H1 (cell line): ENCODE measurements at regions not wholly inside any gene's neighbourhood (a gene's known extent, or its start where the extent isn't known, plus 50 kb on each side); places are given as distances from the start of the nearest gene placed in this dataset.

ENCODE experiments used
- CTCF ChIA-PET: fragments of 300-600 bp; sonication (Branson Sonifier 250); formaldehyde crosslinking; loops from one replicate; lab custom pipeline; 2021; ENCODE audit not compliant: partially characterized antibody; lab: Charles Lee
- POLR2A ChIA-PET: fragments of 300-600 bp; sonication (Branson Sonifier 250); formaldehyde crosslinking; loops from one replicate; lab custom pipeline; 2021; ENCODE audit warnings: inconsistent platforms; ENCODE audit not compliant: partially characterized antibody; lab: Charles Lee
- DNase-seq, 2 experiments: peaks; one replicate each; pipeline versions ENCODE4 v3.0.0 to v3.0.0-alpha.2; 2010 to 2022; ENCODE audit warnings: low spot score in 2 of 2, low read depth in 1 of 2, mixed read lengths in 1 of 2
- FAIRE-seq: peaks from 2 replicates; lab custom pipeline; 2011; peaks lifted over from hg19 to GRCh38; lab: Jason Lieb, UNC
- H2AFZ ChIP-seq: 2 replicates; pipeline ENCODE4 v1.8.1; 2012; ENCODE audit warnings: low read length, inconsistent platforms
- H2AK5ac ChIP-seq: 2 replicates; pipeline ENCODE4 v1.6.1; 2013; ENCODE audit warnings: low read depth, low read length
- H2BK120ac ChIP-seq: replicated peaks from 2 replicates; pipeline ENCODE3; 2013; ENCODE audit warnings: low read depth, low read length, inconsistent platforms
- H2BK12ac ChIP-seq: 2 replicates; pipeline ENCODE4 v1.6.1; 2013; ENCODE audit warnings: low read depth, low read length
- H2BK15ac ChIP-seq: 2 replicates; pipeline ENCODE4 v1.6.1; 2013; ENCODE audit warnings: low read length
- H2BK20ac ChIP-seq: 2 replicates; pipeline ENCODE4 v1.6.1; 2013; ENCODE audit warnings: low read length
- H2BK5ac ChIP-seq: 2 replicates; pipeline ENCODE4 v1.6.1; 2013; ENCODE audit warnings: low read depth, low read length
- H3K14ac ChIP-seq: 2 replicates; pipeline ENCODE4 v1.6.1; 2013; ENCODE audit warnings: inconsistent platforms; ENCODE audit not compliant: insufficient read length
- H3K18ac ChIP-seq: 2 replicates; pipeline ENCODE4 v1.6.1; 2013; ENCODE audit warnings: low read length; ENCODE audit errors: extremely low read depth
- H3K23ac ChIP-seq: 2 replicates; pipeline ENCODE4 v1.6.1; 2013; ENCODE audit warnings: inconsistent platforms; ENCODE audit not compliant: insufficient read length
- H3K23me2 ChIP-seq: 2 replicates; pipeline ENCODE4 v1.6.1; 2013; ENCODE audit warnings: low read depth, low read length
- H3K27ac ChIP-seq: 2 replicates; pipeline ENCODE4 v1.6.1; 2011; ENCODE audit warnings: low read depth, low read length, inconsistent platforms
- H3K27me3 ChIP-seq, 4 experiments: replicated peaks in 1 of 4; 1 replicate in 1 of 4; 2 replicates in 3 of 4; pipeline versions ENCODE4 v1.6.1 to v1.8.1; 2011 to 2013; ENCODE audit warnings: low read length in 3 of 4, mild to moderate bottlenecking in 3 of 4, inconsistent platforms in 2 of 4, mixed read lengths in 2 of 4, moderate library complexity in 1 of 4; ENCODE audit not compliant: control insufficient read depth in 3 of 4, insufficient read depth in 3 of 4; ENCODE audit errors: extremely low read depth in 1 of 4
- H3K36me3 ChIP-seq, 4 experiments: 2 replicates each; pipeline versions ENCODE4 v1.6.1 to v1.8.1; 2011 to 2013; ENCODE audit warnings: mild to moderate bottlenecking in 4 of 4, low read length in 3 of 4, moderate library complexity in 2 of 4, control low read depth in 1 of 4, inconsistent platforms in 1 of 4; ENCODE audit not compliant: insufficient read depth in 4 of 4, control insufficient read depth in 2 of 4
- H3K4ac ChIP-seq: replicated peaks from 2 replicates; pipeline ENCODE3; 2013; ENCODE audit warnings: low read length, low read depth, mixed read lengths, inconsistent platforms; ENCODE audit not compliant: insufficient read length
- H3K4me1 ChIP-seq, 4 experiments: replicated peaks in 1 of 4; 1 replicate in 1 of 4; 2 replicates in 3 of 4; pipeline versions ENCODE4 v1.6.1 to v1.8.1; 2011 to 2013; ENCODE audit warnings: low read length in 3 of 4, inconsistent platforms in 2 of 4, mixed read lengths in 1 of 4; ENCODE audit not compliant: insufficient read depth in 4 of 4, control insufficient read depth in 3 of 4
- H3K4me2 ChIP-seq, 2 experiments: 2 replicates each; pipeline versions ENCODE4 v1.6.1 to v1.8.1; 2011 to 2013; ENCODE audit warnings: low read depth in 2 of 2, low read length in 2 of 2, control low read depth in 1 of 2, inconsistent platforms in 1 of 2, mild to moderate bottlenecking in 1 of 2; ENCODE audit not compliant: insufficient read depth in 1 of 2
- H3K4me3 ChIP-seq, 4 experiments: fragments of 200-600, 300-600 bp in 1 of 4; sonication (generic), shearing (Covaris generic), sonication (Bioruptor Twin) in 1 of 4; 2 replicates each; pipeline versions ENCODE4 v1.5.1 to v1.8.1; 2011 to 2016; ENCODE audit warnings: low read length in 4 of 4, low read depth in 3 of 4, control low read depth in 2 of 4, inconsistent platforms in 2 of 4, mild to moderate bottlenecking in 2 of 4, mixed read lengths in 1 of 4, moderate library complexity in 1 of 4; ENCODE audit not compliant: insufficient read depth in 2 of 4; ENCODE audit errors: extremely low read depth in 1 of 4
- H3K56ac ChIP-seq: replicated peaks from 2 replicates; pipeline ENCODE3; 2013; ENCODE audit warnings: low read depth, mild to moderate bottlenecking, mixed read lengths, low read length, inconsistent platforms; ENCODE audit not compliant: insufficient read length
- H3K79me1 ChIP-seq: 2 replicates; pipeline ENCODE4 v1.6.1; 2013; ENCODE audit warnings: low read depth, low read length, control low read depth
- H3K79me2 ChIP-seq, 2 experiments: 2 replicates each; pipeline versions ENCODE4 v1.6.1 to v1.8.1; 2012 to 2013; ENCODE audit warnings: low read length in 2 of 2, mild to moderate bottlenecking in 2 of 2, inconsistent platforms in 1 of 2; ENCODE audit not compliant: insufficient read depth in 2 of 2, control insufficient read depth in 1 of 2
- H3K9ac ChIP-seq, 4 experiments: replicated peaks in 1 of 4; 1 replicate in 1 of 4; 2 replicates in 3 of 4; pipeline versions ENCODE4 v1.6.1 to v1.8.1; 2011 to 2013; ENCODE audit warnings: low read depth in 3 of 4, low read length in 3 of 4, control low read depth in 2 of 4, mild to moderate bottlenecking in 2 of 4, moderate library complexity in 2 of 4, inconsistent platforms in 1 of 4; ENCODE audit errors: extremely low read depth in 1 of 4
- H3K9me3 ChIP-seq, 2 experiments: 2 replicates each; pipeline versions ENCODE4 v1.6.1 to v1.8.1; 2012 to 2013; ENCODE audit warnings: mild to moderate bottlenecking in 2 of 2, moderate library complexity in 2 of 2, control low read depth in 1 of 2, inconsistent platforms in 1 of 2, low read depth in 1 of 2, low read length in 1 of 2, mixed read lengths in 1 of 2; ENCODE audit not compliant: insufficient read depth in 2 of 2
- H4K20me1 ChIP-seq, 2 experiments: replicated peaks in 1 of 2; 2 replicates each; pipeline versions ENCODE3 to v1.8.1; 2011 to 2013; ENCODE audit warnings: inconsistent platforms in 2 of 2, low read length in 2 of 2, mild to moderate bottlenecking in 1 of 2; ENCODE audit not compliant: insufficient read depth in 2 of 2, control insufficient read depth in 1 of 2
- H4K5ac ChIP-seq: 2 replicates; pipeline ENCODE4 v1.6.1; 2013; ENCODE audit warnings: low read length, low read depth, mixed read lengths, inconsistent platforms; ENCODE audit not compliant: insufficient read length
- H4K8ac ChIP-seq: 2 replicates; pipeline ENCODE4 v1.8.0; 2013; ENCODE audit warnings: mild to moderate bottlenecking, moderate library complexity, low read length, inconsistent platforms; ENCODE audit not compliant: insufficient read depth; ENCODE audit errors: extremely low read depth
- H4K91ac ChIP-seq: replicated peaks from 2 replicates; pipeline ENCODE3; 2013; ENCODE audit warnings: low read length, mixed read lengths, inconsistent platforms; ENCODE audit not compliant: insufficient read length
- MAFK ChIP-seq: IDR thresholded peaks from 2 replicates; pipeline ENCODE4 v1.6.1; 2012; ENCODE audit warnings: low read depth, mild to moderate bottlenecking, improper control_type of control experiment, low read length
- SP2 ChIP-seq: IDR thresholded peaks from 2 replicates; pipeline ENCODE4 v1.6.1; 2012; ENCODE audit warnings: mild to moderate bottlenecking, low read length, inconsistent platforms
- TAF7 ChIP-seq: optimal IDR thresholded peaks from 2 replicates; pipeline ENCODE3; 2011; ENCODE audit warnings: low read depth, mild to moderate bottlenecking, inconsistent platforms, low read length, moderate library complexity, borderline replicate concordance
- WGBS, 2 experiments: shearing (Covaris generic) in 1 of 2; methylation state at CpG; one replicate each; pipeline versions ENCODE4 v1.1.6 to v1.1.7; 2013 to 2015; ENCODE audit warnings: low lambda C conversion rate in 2 of 2, mixed read lengths in 2 of 2, inconsistent platforms in 1 of 2, low coverage in 1 of 2, missing lambda C conversion rate in 1 of 2; ENCODE audit not compliant: insufficient replicate concordance in 2 of 2, insufficient coverage in 1 of 2, insufficient read length in 1 of 2; ENCODE audit errors: extremely low coverage in 1 of 2, missing lambda C conversion rate in 1 of 2; 5-methylcytosine and 5-hydroxymethylcytosine counted together

DNA sequence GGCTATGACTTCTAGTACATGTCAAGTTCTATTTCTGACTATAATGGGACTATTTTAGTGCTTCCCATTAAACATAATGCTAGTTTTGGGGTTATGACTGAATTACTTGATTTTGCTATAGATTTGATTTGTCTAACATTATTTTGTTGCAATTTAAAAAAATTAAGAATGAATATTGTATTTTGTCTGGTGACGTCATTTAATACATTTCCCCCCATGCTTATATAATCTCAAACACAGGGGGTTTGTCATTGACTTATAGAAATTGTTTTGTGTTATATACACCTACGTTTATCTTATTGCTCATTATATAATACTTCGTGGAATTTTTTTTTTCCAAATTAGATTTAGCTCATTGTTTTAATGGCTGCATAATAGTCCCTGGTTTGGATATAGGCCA lies 270.3 kb upstream of the VLDLR start:
- H3K9ac ChIP-seq, result no peak overlapping the region
- TF ChIP-seq MAFK (no peak), TAF7 (no peak), SP2 (no peak)
- H2BK12ac ChIP-seq, result no peak overlapping the region
- H4K20me1 ChIP-seq, result no peaks in the 10 kb centered on the region
- H3K56ac ChIP-seq, result no peak overlapping the region
- H4K8ac ChIP-seq, result no peak overlapping the region
- H2AFZ ChIP-seq, result no peak overlapping the region
- H3K4me1 ChIP-seq, result no peaks in the 10 kb centered on the region; a peak in 2 of 7 replicates
- H3K36me3 ChIP-seq, result no peaks in the 10 kb centered on the region
- no peak overlapping the region for H2BK5ac ChIP-seq
- H2BK15ac ChIP-seq, result no peak overlapping the region
- no peak overlapping the region for H4K5ac ChIP-seq
- H3K4me3 ChIP-seq, result no peak overlapping the region
- no peak overlapping the region for H2BK120ac ChIP-seq
- H3K14ac ChIP-seq, result no peak overlapping the region
- no peak overlapping the region for H2BK20ac ChIP-seq
- no peaks in the 10 kb centered on the region for H3K79me2 ChIP-seq
- DNase-seq, result no peak
- no peak overlapping the region for H3K23ac ChIP-seq
- H3K27me3 ChIP-seq, result no peaks in the 10 kb centered on the region
- peaks cover 4 to 9% of the 10 kb centered on the region in 2 experiments for H3K9me3 ChIP-seq
- H2AK5ac ChIP-seq, result no peak overlapping the region
- no peak overlapping the region for H3K4me2 ChIP-seq
- WGBS, 2 experiments, result 86% methylated on average over 3 of the region's 3 CpGs; no CpG with 5 or more reads in 1 of the 2 experiments
- H3K79me1 ChIP-seq, result no peaks in the 10 kb centered on the region
- no peak overlapping the region for H3K27ac ChIP-seq
- no peak for FAIRE-seq
- ChIA-PET CTCF (interaction anchor here (0.6 to 1.0 kb wide), 2 partner anchors 52 to 235 kb away, joined by 3 to 4 read pairs; no protein-coding TSS in a partner anchor), POLR2A (no interaction called here)
- no peak overlapping the region for H4K91ac ChIP-seq
- H3K23me2 ChIP-seq, result no peaks in the 10 kb centered on the region; the same call in 1 of the 2 replicates
- H3K18ac ChIP-seq, result no peak overlapping the region
- H3K4ac ChIP-seq, result no peak overlapping the region
